SU-DHL-6 (cell line): ENCODE measurements at regions not wholly inside any gene's neighbourhood (a gene's known extent, or its start where the extent isn't known, plus 50 kb on each side); places are given as distances from the start of the nearest gene placed in this dataset.

ENCODE experiments used
- H2AFZ ChIP-seq: fragments of 200-600 bp; sonication (generic); 2 replicates; pipeline ENCODE4 v1.6.1; 2014; ENCODE audit warnings: low read depth, mild to moderate bottlenecking, moderate library complexity, mixed read lengths, antibody characterized with exemption, low read length; ENCODE audit not compliant: severe bottlenecking
- H3F3A ChIP-seq: fragments of 200-600 bp; shearing (Covaris generic); 2 replicates; pipeline ENCODE4 v1.6.0; 2016; ENCODE audit warnings: antibody characterized with exemption, mild to moderate bottlenecking; ENCODE audit not compliant: insufficient read depth
- H3K27ac ChIP-seq: fragments of 200-600 bp; sonication (generic); 2 replicates; pipeline ENCODE4 v1.5.1; 2016; ENCODE audit warnings: low read depth, mild to moderate bottlenecking, low read length, moderate library complexity, mixed read lengths
- H3K27me3 ChIP-seq: fragments of 200-600 bp; sonication (generic), shearing (Covaris generic); 2 replicates; pipeline ENCODE4 v1.6.0; 2014; ENCODE audit warnings: mild to moderate bottlenecking, low read length
- H3K36me3 ChIP-seq: fragments of 200-600 bp; sonication (generic); 2 replicates; pipeline ENCODE4 v1.6.1; 2014; ENCODE audit warnings: mild to moderate bottlenecking, low read length, mixed read lengths
- H3K4me2 ChIP-seq: fragments of 300-600, 200-600 bp; shearing (Covaris generic), sonication (generic); 2 replicates; pipeline ENCODE4 v1.6.0; 2014; ENCODE audit warnings: low read length, low read depth, mild to moderate bottlenecking; ENCODE audit not compliant: poor library complexity, severe bottlenecking
- H3K4me3 ChIP-seq: fragments of 200-600 bp; sonication (generic); 2 replicates; pipeline ENCODE4 v1.5.1; 2014; ENCODE audit warnings: antibody characterized with exemption, low read length, mild to moderate bottlenecking, mixed read lengths; ENCODE audit not compliant: insufficient read depth, poor library complexity, severe bottlenecking
- H3K79me2 ChIP-seq: fragments of 200-600 bp; sonication (generic); 2 replicates; pipeline ENCODE4 v1.6.1; 2014; ENCODE audit warnings: mild to moderate bottlenecking, low read length, moderate library complexity; ENCODE audit not compliant: insufficient read depth
- H3K9ac ChIP-seq: fragments of 200-600 bp; sonication (generic); 2 replicates; pipeline ENCODE4 v1.7.0; 2014; ENCODE audit warnings: mild to moderate bottlenecking, low read length
- H3K9me2 ChIP-seq: fragments of 200-600 bp; sonication (generic); replicated peaks from 2 replicates; pipeline ENCODE4 v1.6.1; 2014; ENCODE audit warnings: low read length; ENCODE audit not compliant: insufficient read depth
- H3K9me3 ChIP-seq: fragments of 200-600 bp; sonication (generic); 2 replicates; pipeline ENCODE4 v1.6.1; 2014; ENCODE audit warnings: low read length, mixed read lengths; ENCODE audit not compliant: insufficient read depth
- H4K20me1 ChIP-seq: fragments of 200-600 bp; sonication (generic); 2 replicates; pipeline ENCODE4 v1.6.1; 2014; ENCODE audit warnings: low read depth, mild to moderate bottlenecking, antibody characterized with exemption, low read length, moderate library complexity, mixed read lengths
- CTCF ChIP-seq: fragments of 200-600 bp; sonication (generic); IDR thresholded peaks from one replicate; pipeline ENCODE4 v1.5.1; 2017; ENCODE audit warnings: antibody characterized with exemption, mild to moderate bottlenecking, low read length, moderate library complexity; ENCODE audit not compliant: insufficient read depth, poor library complexity, severe bottlenecking
- EZH2phosphoT487 ChIP-seq: fragments of 200-600 bp; sonication (generic), shearing (Covaris generic); conservative IDR thresholded peaks from 2 replicates; pipeline ENCODE4 v1.6.1; 2018; ENCODE audit warnings: mild to moderate bottlenecking, antibody characterized with exemption, low read length, moderate library complexity, mixed read lengths

- Histone ChIP-seq H3K9me3 (no peaks in the 10 kb centered on the region), H3K36me3 (no peaks in the 10 kb centered on the region), H3K4me3 (no peak overlapping the region), H3K79me2 (no peaks in the 10 kb centered on the region), H3K9ac (no peak overlapping the region), H2AFZ (no peak overlapping the region), H3K27ac (no peak overlapping the region), H4K20me1 (no peaks in the 10 kb centered on the region), H3K4me2 (no peak overlapping the region), H3F3A (no peaks in the 10 kb centered on the region), H3K27me3 (no peaks in the 10 kb centered on the region), H3K9me2 (no peaks in the 10 kb centered on the region)
- TF ChIP-seq CTCF (no peak), EZH2phosphoT487 (no peak)
Observed at GRCh38 chr12:18207266-18207665, 54.1 kb upstream of the PIK3C2G start.

GRCh38 chr12:18206198-18206597, 55.1 kb upstream of the PIK3C2G start:
- H3K9ac ChIP-seq: no peak overlapping the region
- no peak overlapping the region for H3K4me3 ChIP-seq
- H3K36me3 ChIP-seq: no peaks in the 10 kb centered on the region
- no peaks in the 10 kb centered on the region for H4K20me1 ChIP-seq
- H3K27ac ChIP-seq: no peak overlapping the region
- H3K9me3 ChIP-seq: no peaks in the 10 kb centered on the region
- H3K9me2 ChIP-seq: no peaks in the 10 kb centered on the region
- no peaks in the 10 kb centered on the region for H3K79me2 ChIP-seq
- no peaks in the 10 kb centered on the region for H3F3A ChIP-seq
- no peak for TF ChIP-seq EZH2phosphoT487
- no peak for TF ChIP-seq CTCF
- H2AFZ ChIP-seq: no peak overlapping the region
- no peaks in the 10 kb centered on the region for H3K27me3 ChIP-seq
- H3K4me2 ChIP-seq: no peak overlapping the region

GRCh38 chr12:18204053-18204452, 57.3 kb upstream of the PIK3C2G start:
- H3K36me3 ChIP-seq: no peaks in the 10 kb centered on the region
- no peak overlapping the region for H3K27ac ChIP-seq
- H2AFZ ChIP-seq: no peak overlapping the region
- TF ChIP-seq CTCF (no peak), EZH2phosphoT487 (no peak)
- H3K4me3 ChIP-seq: no peak overlapping the region
- H3F3A ChIP-seq: no peaks in the 10 kb centered on the region
- no peak overlapping the region for H3K4me2 ChIP-seq
- H3K9me2 ChIP-seq: no peaks in the 10 kb centered on the region
- H4K20me1 ChIP-seq: no peaks in the 10 kb centered on the region
- no peaks in the 10 kb centered on the region for H3K27me3 ChIP-seq
- H3K9me3 ChIP-seq: no peaks in the 10 kb centered on the region
- no peaks in the 10 kb centered on the region for H3K79me2 ChIP-seq
- H3K9ac ChIP-seq: no peak overlapping the region
